Ovary (tissue), 3 donors: ENCODE measurements at regions not wholly inside any gene's neighbourhood (a gene's known extent, or its start where the extent isn't known, plus 50 kb on each side); places are given as distances from the start of the nearest gene placed in this dataset.

Source experiments
- POLR2A ChIP-seq: fragments of 450-650 bp; IDR thresholded peaks from one replicate; pipeline ENCODE4 v1.6.1; 2017; ENCODE audit warnings: antibody characterized with exemption, mild to moderate bottlenecking, moderate library complexity
- TF ChIP-seq, protein P1 (sequence below), 3 donors: fragments of 450-650 bp in 2 of 3; fragments of 200-600 bp in 1 of 3; IDR thresholded peaks; one replicate each; pipeline versions ENCODE4 v1.5.1 to v1.8.0; 2016 to 2022; ENCODE audit warnings: antibody characterized with exemption in 3 of 3, mild to moderate bottlenecking in 1 of 3
- donor health status: DM: no; HTN: no; CAD: no.

DNA sequence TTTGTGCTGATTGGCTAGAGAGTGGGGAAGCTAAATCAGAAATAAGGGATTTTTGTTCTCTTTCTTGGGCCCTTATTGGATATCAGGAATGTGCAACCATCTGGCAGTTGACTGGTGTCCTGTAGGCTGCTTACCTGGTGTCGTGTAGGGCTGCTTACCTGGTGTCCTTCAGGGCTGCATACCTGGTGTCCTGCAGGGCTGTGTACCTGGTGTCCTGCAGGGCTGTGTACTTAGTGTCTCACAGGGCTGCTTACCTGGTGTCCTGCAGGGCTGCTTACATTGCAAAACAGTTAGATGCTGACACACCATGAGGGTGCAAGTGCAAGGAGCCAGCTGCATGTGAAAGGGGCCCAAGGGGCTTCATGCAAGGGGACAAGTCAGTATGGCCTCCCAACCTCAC, 249.3 kb downstream of the ICE1 start:
- TF ChIP-seq, protein P1, sequence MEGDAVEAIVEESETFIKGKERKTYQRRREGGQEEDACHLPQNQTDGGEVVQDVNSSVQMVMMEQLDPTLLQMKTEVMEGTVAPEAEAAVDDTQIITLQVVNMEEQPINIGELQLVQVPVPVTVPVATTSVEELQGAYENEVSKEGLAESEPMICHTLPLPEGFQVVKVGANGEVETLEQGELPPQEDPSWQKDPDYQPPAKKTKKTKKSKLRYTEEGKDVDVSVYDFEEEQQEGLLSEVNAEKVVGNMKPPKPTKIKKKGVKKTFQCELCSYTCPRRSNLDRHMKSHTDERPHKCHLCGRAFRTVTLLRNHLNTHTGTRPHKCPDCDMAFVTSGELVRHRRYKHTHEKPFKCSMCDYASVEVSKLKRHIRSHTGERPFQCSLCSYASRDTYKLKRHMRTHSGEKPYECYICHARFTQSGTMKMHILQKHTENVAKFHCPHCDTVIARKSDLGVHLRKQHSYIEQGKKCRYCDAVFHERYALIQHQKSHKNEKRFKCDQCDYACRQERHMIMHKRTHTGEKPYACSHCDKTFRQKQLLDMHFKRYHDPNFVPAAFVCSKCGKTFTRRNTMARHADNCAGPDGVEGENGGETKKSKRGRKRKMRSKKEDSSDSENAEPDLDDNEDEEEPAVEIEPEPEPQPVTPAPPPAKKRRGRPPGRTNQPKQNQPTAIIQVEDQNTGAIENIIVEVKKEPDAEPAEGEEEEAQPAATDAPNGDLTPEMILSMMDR (IDR thresholded peaks at IDR 0.05): no peak
- TF ChIP-seq POLR2A: no peak
